Activated naive CD4-positive, alpha-beta T cell treated with anti-CD3 and anti-CD28 coated beads, Interleukin-2, amount 10 ng/mL, durations not matched to agents 7 days and 5 days (primary cell): ENCODE measurements at regions not wholly inside any gene's neighbourhood (a gene's known extent, or its start where the extent isn't known, plus 50 kb on each side); places are given as distances from the start of the nearest gene placed in this dataset.
"Not testable (repeated sequence)": the region's sequence is repeated elsewhere in the genome, so short reads cannot be mapped to it uniquely, and the experiment has no call there.

Source experiments
- CTCF ChIA-PET: fragments of 350-600 bp; sonication (Branson Sonifier 250); formaldehyde crosslinking; loops from one replicate; lab custom pipeline; 2021; ENCODE audit warnings: antibody characterized with exemption; lab: Charles Lee
- DNase-seq: peaks from one replicate; pipeline ENCODE4 v3.0.0-alpha.2; 2020
- H3K27ac Mint-ChIP-seq: one replicate; pipeline ENCODE4 v1.8.0; 2021; ENCODE audit warnings: mild to moderate bottlenecking, moderate library complexity, mixed read lengths
- H3K27me3 Mint-ChIP-seq: one replicate; pipeline ENCODE4 v1.8.0; 2021; ENCODE audit warnings: mild to moderate bottlenecking, mixed read lengths
- H3K36me3 Mint-ChIP-seq: one replicate; pipeline ENCODE4 v1.8.0; 2021; ENCODE audit warnings: mixed read lengths
- H3K4me1 Mint-ChIP-seq: one replicate; pipeline ENCODE4 v1.8.0; 2021; ENCODE audit warnings: mixed read lengths
- H3K4me3 Mint-ChIP-seq: one replicate; pipeline ENCODE4 v1.8.0; 2021; ENCODE audit warnings: mild to moderate bottlenecking, moderate library complexity, mixed read lengths
- H3K9me3 Mint-ChIP-seq: one replicate; pipeline ENCODE4 v1.8.0; 2021; ENCODE audit warnings: mixed read lengths

DNA sequence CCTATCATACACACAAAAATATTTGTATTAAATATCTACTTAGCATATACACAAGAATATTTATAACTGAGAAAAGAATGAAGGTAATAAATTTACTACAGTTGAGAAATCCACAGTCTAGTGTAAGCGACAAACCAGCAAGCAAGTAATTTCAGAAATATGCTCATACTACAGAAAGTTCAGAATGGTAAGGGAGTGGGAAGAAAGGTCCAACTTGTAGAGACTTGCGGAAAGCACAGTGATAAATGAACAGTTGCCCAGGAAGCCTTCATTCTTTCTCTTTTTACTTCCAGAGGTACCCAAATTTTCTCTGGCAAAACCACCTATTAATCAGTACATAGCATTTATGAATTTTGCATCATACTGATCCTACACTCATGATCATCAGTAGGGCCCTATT lies 438.1 kb upstream of the PCDH10 start:
- DNase-seq, result no peak
- peaks cover 3% of the 10 kb centered on the region for H3K9me3 Mint-ChIP-seq
- CTCF ChIA-PET, result no interaction called here

DNA sequence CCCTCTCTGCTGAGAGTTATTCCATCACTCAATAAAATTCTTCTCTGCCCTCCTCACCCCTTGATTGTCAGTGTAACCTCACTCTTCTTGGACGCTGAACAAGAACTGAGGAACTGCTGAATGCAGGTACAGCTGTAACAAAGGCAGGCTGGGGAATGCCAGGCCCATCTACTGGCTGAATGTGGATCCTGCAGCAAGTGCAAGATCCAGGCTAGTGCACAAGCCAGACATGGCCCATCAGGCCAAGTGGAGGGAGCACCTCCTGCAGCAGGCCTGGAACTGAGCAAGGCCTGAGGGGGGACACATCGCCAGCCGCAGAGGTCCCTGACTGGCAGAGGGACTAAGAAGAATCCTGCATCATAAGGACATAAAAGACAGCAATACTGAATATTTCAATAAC lies 411.8 kb upstream of the PCDH10 start:
- H3K4me3 Mint-ChIP-seq, result no peak overlapping the region
- DNase-seq, result no peak
- no peaks in the 10 kb centered on the region for H3K4me1 Mint-ChIP-seq
- no peaks in the 10 kb centered on the region for H3K36me3 Mint-ChIP-seq
- H3K27ac Mint-ChIP-seq, result no peak overlapping the region
- CTCF ChIA-PET, result no interaction called here
- H3K27me3 Mint-ChIP-seq, result no peaks in the 10 kb centered on the region
- H3K9me3 Mint-ChIP-seq, result no peaks in the 10 kb centered on the region

More for the DNA sequence above, 438.1 kb upstream of the PCDH10 start:
- H3K4me3 Mint-ChIP-seq, result no peak overlapping the region
- H3K4me1 Mint-ChIP-seq, result no peaks in the 10 kb centered on the region
- H3K36me3 Mint-ChIP-seq, result no peaks in the 10 kb centered on the region
- no peak overlapping the region for H3K27ac Mint-ChIP-seq
- no peaks in the 10 kb centered on the region for H3K27me3 Mint-ChIP-seq

DNA sequence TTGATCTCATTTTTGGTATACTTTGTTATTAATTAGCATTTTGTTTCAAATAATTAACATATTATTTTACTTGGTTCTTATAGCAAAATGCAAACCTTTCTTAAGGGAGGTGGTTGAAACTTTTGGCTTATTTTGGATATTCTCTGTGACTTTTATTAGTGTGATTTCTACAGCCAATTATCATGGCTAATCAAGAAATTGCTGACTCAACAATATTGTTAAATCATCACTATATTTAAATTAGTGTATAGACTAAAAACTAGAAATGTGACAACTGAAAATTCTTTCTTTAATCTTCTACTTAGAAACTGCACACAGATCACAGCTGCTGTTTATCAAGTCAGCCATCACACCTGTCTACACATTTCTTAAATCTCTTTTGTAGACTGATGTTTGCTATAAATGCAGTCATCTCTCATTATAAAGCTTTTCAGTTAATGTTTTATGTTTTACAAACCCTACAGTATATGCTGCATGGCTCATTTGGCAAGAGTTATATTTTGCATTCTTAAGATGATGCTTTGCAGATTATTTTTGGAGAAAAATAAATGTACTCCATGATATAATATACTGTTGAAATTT lies 389.8 kb upstream of the PCDH10 start:
- no peak for DNase-seq
- H3K27ac Mint-ChIP-seq, result no peak overlapping the region
- CTCF ChIA-PET, result no interaction called here

DNA sequence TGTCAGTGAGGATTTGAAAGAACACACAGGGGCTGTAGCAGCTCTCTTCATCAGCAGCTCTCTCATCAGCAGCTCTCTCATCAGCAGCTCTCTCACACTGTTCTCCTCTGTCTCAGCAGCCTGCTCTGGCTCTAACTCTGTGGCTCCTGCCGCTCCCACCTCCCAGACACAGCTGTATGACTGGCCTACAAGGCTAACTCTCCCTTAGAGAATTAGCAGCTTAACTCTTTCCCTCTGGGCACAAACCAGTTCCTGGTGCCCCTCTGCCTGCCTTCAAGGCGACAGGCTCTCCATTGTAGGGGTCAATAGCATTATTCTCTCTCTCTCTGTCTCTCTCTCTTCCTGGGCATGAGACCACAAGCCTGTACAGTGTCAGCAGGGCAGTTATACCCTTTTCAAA lies 385.6 kb upstream of the PCDH10 start:
- Mint-ChIP-seq H3K36me3 (no peaks in the 10 kb centered on the region), H3K4me3 (no peak overlapping the region), H3K9me3 (no peaks in the 10 kb centered on the region), H3K4me1 (no peaks in the 10 kb centered on the region), H3K27ac (no peak overlapping the region), H3K27me3 (no peaks in the 10 kb centered on the region)
- CTCF ChIA-PET, result no interaction called here
- DNase-seq, result no peak

More for the DNA sequence above, 389.8 kb upstream of the PCDH10 start:
- Mint-ChIP-seq H3K4me3 (no peak overlapping the region), H3K9me3 (no peaks in the 10 kb centered on the region), H3K36me3 (no peaks in the 10 kb centered on the region), H3K4me1 (no peaks in the 10 kb centered on the region), H3K27me3 (no peaks in the 10 kb centered on the region)

DNA sequence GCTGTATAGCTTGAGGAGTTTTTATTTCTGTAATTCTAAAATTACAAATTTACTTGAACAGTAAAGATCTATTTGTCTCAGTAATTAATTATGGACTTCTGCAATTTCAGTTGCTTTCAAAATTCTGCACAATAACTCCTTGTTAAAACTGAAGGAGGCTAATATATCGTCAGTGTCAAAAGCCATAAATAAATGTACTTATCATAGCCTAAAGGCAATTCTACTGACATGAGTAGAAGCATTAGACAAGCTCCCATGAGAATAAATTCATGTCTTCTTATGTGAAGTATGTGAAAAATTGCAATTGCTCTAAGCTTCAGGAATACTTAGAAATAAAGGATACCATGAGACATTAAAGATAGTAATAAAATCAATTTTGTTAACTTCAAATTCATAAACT lies 381.2 kb upstream of the PCDH10 start:
- Mint-ChIP-seq H3K4me3 (no peak overlapping the region), H3K4me1 (no peaks in the 10 kb centered on the region), H3K9me3 (no peaks in the 10 kb centered on the region), H3K36me3 (no peaks in the 10 kb centered on the region), H3K27me3 (no peaks in the 10 kb centered on the region), H3K27ac (no peak overlapping the region)
- DNase-seq, result no peak
- CTCF ChIA-PET, result no interaction called here

DNA sequence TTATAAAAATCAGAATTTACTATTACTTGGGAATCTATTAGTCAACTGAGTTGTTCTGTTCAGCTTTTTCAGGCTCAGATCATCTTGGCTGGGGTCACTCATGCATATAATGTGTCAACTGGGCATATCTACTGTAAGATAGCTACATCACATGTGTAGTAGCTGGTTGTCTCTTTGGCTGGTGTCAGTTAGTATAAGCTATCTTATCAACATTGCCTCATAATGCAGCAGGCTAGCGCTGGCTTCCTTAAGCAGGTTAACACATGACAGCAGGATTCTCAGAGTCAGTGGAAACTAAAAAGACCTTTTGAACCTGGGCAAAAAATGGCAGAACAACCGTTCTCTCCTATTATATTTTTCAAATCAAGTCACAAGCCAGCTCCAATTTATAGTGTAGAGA lies 378.3 kb upstream of the PCDH10 start:
- CTCF ChIA-PET, result no interaction called here
- DNase-seq, result no peak
- Mint-ChIP-seq H3K4me1 (no peaks in the 10 kb centered on the region), H3K27ac (no peak overlapping the region), H3K36me3 (no peaks in the 10 kb centered on the region), H3K9me3 (no peaks in the 10 kb centered on the region), H3K4me3 (no peak overlapping the region), H3K27me3 (no peaks in the 10 kb centered on the region)

DNA sequence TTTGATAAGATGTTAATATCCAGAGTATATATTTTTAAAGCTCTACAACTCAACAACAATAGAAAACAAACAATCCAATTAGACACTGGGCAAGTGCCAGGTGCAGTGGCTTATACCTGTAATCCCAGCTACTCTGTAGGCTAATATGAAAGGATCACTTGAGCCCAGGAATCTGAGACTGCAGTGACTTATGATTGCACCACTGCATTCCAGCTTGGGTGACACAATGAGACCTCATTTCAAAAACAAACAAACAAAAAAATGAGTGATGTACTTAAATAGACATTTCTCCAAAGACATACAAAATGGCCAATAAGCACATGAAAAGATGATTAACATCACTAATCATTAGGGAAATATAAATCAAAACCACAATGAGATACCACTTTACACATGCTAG lies 356.8 kb upstream of the PCDH10 start:
- H3K27ac Mint-ChIP-seq, result no peak overlapping the region
- CTCF ChIA-PET, result no interaction called here
- peaks cover 1% of the 10 kb centered on the region for H3K9me3 Mint-ChIP-seq
- DNase-seq, result no peak
- H3K27me3 Mint-ChIP-seq, result no peaks in the 10 kb centered on the region
- H3K4me3 Mint-ChIP-seq, result no peak overlapping the region
- no peaks in the 10 kb centered on the region for H3K4me1 Mint-ChIP-seq
- no peaks in the 10 kb centered on the region for H3K36me3 Mint-ChIP-seq

DNA sequence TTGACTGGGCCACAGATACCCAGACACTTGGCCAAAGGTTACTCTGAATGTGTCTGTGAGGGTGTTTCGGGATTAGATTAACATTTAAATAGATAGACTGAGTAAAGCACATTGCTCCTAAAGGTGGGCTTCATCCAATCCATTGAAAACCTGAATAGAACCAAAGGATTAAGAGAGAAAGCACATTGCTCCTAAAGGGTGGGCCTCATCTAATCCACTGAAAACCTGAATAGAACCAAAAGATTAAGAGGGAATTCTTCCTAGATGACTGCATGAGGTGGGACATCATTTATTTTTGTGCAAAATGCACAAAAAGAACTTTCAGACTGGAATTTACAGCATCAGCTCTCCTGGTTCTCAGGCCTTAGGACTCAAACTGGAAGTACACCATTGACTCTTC lies 351.2 kb upstream of the PCDH10 start:
- CTCF ChIA-PET, result no interaction called here
- no peaks in the 10 kb centered on the region for H3K36me3 Mint-ChIP-seq
- H3K9me3 Mint-ChIP-seq, result peaks cover 1% of the 10 kb centered on the region
- H3K27ac Mint-ChIP-seq, result no peak overlapping the region
- H3K4me3 Mint-ChIP-seq, result no peak overlapping the region
- H3K4me1 Mint-ChIP-seq, result no peaks in the 10 kb centered on the region
- DNase-seq, result no peak
- no peaks in the 10 kb centered on the region for H3K27me3 Mint-ChIP-seq

DNA sequence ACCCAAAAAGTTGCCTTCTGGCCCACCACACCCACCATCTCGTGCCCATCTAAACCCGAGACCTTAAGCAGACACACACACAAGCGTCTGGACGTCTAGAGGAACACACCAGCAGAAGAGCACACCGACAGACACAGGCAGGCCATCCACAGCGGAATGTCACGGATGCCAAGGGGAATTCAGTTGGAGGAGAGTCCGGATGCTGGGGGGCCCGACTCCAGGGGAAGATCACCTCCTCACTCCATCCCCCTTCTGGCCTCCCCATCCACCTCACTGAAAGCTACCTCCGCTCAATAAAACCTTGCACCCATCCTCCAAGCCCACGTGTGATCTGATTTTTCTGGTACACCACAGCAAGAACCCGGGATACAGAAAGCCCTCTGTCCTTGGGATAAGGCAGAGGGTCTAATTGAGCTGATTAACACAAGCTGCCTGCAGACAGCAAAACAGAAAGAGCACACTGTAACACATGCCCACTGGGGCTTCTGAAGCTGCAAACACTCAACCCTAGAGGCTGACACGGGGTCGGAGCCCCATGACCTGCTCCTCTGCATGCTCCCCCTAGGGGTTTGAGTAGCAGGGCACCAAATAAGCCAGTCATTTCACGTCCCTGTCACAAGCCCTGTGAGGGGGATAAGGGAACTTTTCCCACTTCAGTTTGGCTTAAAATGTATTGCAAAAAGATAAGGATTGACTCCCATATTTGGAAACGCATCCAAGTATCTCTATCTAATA lies 339.6 kb upstream of the PCDH10 start:
- Mint-ChIP-seq H3K27me3 (no peaks in the 10 kb centered on the region), H3K9me3 (peaks cover 6% of the 10 kb centered on the region), H3K27ac (no peak overlapping the region), H3K4me1 (no peaks in the 10 kb centered on the region), H3K4me3 (no peak overlapping the region), H3K36me3 (no peaks in the 10 kb centered on the region)
- DNase-seq, result no peak
- CTCF ChIA-PET, result no interaction called here

DNA sequence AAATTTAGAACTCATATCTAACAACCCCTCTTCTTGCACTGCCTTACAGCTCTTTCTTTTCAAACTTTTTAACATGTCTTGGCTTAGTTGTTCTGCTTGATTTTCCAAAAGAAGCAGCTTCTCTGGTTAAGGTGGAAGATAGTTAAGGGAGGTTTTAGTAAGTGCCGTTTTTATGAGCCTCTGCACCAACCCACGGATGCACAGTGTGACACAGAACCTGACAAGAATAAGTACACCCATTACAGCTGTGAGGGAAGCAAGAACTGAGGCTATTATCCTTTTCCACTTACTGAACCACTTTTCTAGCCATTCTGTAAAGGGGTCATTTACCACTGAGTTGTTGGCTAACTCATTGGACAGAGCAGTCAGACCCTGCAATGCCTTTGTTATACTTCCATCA lies 336.0 kb upstream of the PCDH10 start:
- H3K4me3 Mint-ChIP-seq, H3K9me3 Mint-ChIP-seq, CTCF ChIA-PET, DNase-seq, H3K27me3 Mint-ChIP-seq, H3K4me1 Mint-ChIP-seq, H3K27ac Mint-ChIP-seq, H3K36me3 Mint-ChIP-seq: not testable (repeated sequence)

DNA sequence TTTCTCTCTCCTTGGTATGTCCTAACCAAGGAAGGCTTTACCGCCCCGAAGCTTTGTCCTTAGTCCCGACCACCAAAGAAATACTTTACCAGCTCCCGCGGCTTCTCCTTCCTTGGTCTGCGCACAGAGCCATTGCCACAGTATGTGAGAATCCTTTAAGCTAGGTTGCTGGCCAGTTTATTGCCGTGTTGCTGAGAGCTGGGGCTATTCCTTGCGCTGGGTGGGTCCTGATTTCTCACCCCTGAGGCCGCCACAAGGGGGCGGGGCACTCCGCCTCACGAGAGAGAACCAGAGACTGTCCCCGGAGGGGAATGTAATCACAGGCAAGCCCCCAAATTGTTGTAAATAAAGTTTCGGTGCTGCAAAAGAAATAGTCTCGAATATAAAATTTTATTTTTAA lies 331.0 kb upstream of the PCDH10 start:
- no peaks in the 10 kb centered on the region for H3K27me3 Mint-ChIP-seq
- no peak for DNase-seq
- peaks cover 2% of the 10 kb centered on the region for H3K9me3 Mint-ChIP-seq
- CTCF ChIA-PET, result interaction anchor here (0.6 kb wide), 1 partner anchor 97 kb away, joined by 3 read pairs; no protein-coding TSS in a partner anchor
- H3K36me3 Mint-ChIP-seq, result no peaks in the 10 kb centered on the region
- no peaks in the 10 kb centered on the region for H3K4me1 Mint-ChIP-seq
- H3K4me3 Mint-ChIP-seq, result no peak overlapping the region
- no peak overlapping the region for H3K27ac Mint-ChIP-seq

DNA sequence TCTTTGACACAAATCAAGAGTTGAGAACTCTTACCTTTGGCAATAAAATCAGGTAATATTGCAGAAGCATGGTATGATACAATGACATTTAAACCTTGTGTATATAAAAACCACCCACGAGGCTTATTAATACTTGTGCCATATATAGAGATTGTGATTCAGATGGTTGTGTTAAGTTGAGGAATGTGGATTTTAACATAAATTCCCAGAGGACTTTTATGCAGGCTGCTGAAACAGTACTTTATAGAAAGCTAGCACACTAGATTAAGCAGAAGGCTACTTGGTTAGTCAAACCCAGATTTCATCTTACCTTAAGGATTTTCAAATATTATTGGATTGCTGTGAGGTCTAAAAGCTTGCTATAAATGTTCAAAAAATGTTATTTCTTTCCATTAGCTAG lies 325.7 kb upstream of the PCDH10 start:
- H3K36me3 Mint-ChIP-seq, result no peaks in the 10 kb centered on the region
- H3K27ac Mint-ChIP-seq, result no peak overlapping the region
- CTCF ChIA-PET, result no interaction called here
- DNase-seq, result no peak
- no peaks in the 10 kb centered on the region for H3K4me1 Mint-ChIP-seq
- H3K27me3 Mint-ChIP-seq, result no peaks in the 10 kb centered on the region
- no peak overlapping the region for H3K4me3 Mint-ChIP-seq
- no peaks in the 10 kb centered on the region for H3K9me3 Mint-ChIP-seq

DNA sequence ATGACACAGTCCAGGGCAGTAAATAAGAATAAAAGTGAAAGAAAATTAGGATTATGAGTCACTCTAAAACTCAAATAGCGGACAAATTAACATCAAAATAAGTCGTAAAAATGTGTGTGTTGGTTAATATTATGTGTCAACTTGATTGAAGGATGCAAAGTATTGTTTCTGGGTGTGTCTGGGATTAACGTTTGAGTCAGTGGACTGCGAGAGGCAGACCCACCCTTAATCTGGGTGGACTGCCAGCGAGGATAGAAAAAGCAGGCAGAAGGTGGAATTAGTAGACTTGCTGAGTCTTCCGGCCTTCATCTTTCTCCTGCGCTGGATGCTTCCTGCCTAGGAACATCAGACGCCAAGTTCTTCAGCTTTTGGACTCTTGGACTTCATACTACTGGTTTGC lies 324.3 kb upstream of the PCDH10 start:
- no peaks in the 10 kb centered on the region for H3K27me3 Mint-ChIP-seq
- no peaks in the 10 kb centered on the region for H3K36me3 Mint-ChIP-seq
- H3K9me3 Mint-ChIP-seq, result peaks cover 2% of the 10 kb centered on the region
- H3K27ac Mint-ChIP-seq, result no peak overlapping the region
- H3K4me3 Mint-ChIP-seq, result no peak overlapping the region
- no peaks in the 10 kb centered on the region for H3K4me1 Mint-ChIP-seq
- CTCF ChIA-PET, result no interaction called here
- DNase-seq, result no peak

DNA sequence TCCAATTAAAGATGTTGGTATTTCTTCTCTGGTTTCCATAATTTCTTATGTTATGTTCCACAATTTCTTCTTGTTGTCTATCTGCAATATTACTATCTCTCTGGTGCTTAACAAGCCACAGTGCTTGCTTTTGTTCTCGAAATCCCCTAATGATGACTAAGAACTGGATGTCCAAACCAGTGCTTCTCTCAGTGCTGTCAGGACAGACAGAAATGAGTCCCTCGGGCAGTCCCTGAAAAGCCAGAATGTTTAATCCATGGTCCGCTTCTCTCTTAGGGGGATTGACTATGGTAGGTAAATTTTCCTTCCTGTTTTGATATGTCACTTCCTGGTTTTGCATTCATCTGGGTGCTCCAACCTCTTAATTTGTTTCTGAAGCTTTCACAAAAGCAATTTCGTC lies 321.6 kb upstream of the PCDH10 start:
- DNase-seq, result no peak
- Mint-ChIP-seq H3K27ac (no peak overlapping the region), H3K4me1 (no peaks in the 10 kb centered on the region), H3K36me3 (no peaks in the 10 kb centered on the region), H3K4me3 (no peak overlapping the region), H3K9me3 (peaks cover 2% of the 10 kb centered on the region), H3K27me3 (no peaks in the 10 kb centered on the region)
- CTCF ChIA-PET, result no interaction called here

DNA sequence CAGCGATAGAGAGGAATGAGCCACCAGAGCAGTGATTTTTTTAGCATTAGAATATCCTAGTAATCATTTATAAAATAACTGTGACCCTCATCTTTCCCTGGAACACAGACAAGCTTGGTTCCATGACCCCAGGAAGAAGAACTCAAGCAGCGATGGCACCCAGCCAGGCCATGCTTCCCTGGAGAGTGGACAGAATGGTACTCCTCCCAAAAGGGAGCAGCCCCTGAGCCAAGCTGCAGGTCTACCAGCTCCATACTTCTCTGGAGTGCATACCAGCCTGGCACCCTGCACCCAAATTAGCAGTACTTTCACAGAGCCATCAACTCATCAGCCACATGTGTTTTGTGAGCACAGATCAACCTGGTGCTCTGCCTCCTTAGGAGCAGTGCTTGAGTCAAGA lies 310.9 kb upstream of the PCDH10 start:
- H3K27ac Mint-ChIP-seq, result no peak overlapping the region
- no peaks in the 10 kb centered on the region for H3K27me3 Mint-ChIP-seq
- no peaks in the 10 kb centered on the region for H3K36me3 Mint-ChIP-seq
- H3K4me3 Mint-ChIP-seq, result no peak overlapping the region
- peaks cover 8% of the 10 kb centered on the region for H3K9me3 Mint-ChIP-seq
- CTCF ChIA-PET, result no interaction called here
- no peak for DNase-seq
- no peaks in the 10 kb centered on the region for H3K4me1 Mint-ChIP-seq
